Neural progenitor cell (in vitro differentiated cells): ENCODE measurements at regions not wholly inside any gene's neighbourhood (a gene's known extent, or its start where the extent isn't known, plus 50 kb on each side); places are given as distances from the start of the nearest gene placed in this dataset.

Experiments used
- DNase-seq: peaks from one replicate; pipeline ENCODE4 v3.0.0-alpha.2; 2016; ENCODE audit warnings: low spot score
- H2AFZ ChIP-seq: fragments of 200-600 bp; sonication (generic); replicated peaks from 2 replicates; pipeline ENCODE4 v1.6.1; 2016; ENCODE audit warnings: antibody characterized with exemption
- H3F3A ChIP-seq: fragments of 200-600 bp; sonication (generic); 2 replicates; pipeline ENCODE4 v1.6.1; 2016; ENCODE audit warnings: antibody characterized with exemption, low read depth
- H3K27ac ChIP-seq: fragments of 200-600 bp; sonication (generic); 2 replicates; pipeline ENCODE4 v1.5.1; 2016; ENCODE audit warnings: mild to moderate bottlenecking
- H3K27me3 ChIP-seq: fragments of 200-600 bp; sonication (generic); 2 replicates; pipeline ENCODE4 v1.6.1; 2016; ENCODE audit warnings: mild to moderate bottlenecking, moderate library complexity
- H3K36me3 ChIP-seq: fragments of 200-600 bp; sonication (generic); 2 replicates; pipeline ENCODE4 v1.5.1; 2016
- H3K4me1 ChIP-seq: fragments of 200-600 bp; sonication (generic); 2 replicates; pipeline ENCODE4 v1.6.1; 2016; ENCODE audit warnings: mixed run types
- H3K4me2 ChIP-seq: fragments of 200-600 bp; sonication (generic); 2 replicates; pipeline ENCODE4 v1.6.1; 2016
- H3K4me3 ChIP-seq: fragments of 200-600 bp; sonication (generic); 2 replicates; pipeline ENCODE4 v1.5.1; 2016
- H3K79me2 ChIP-seq: fragments of 200-600 bp; sonication (generic); 2 replicates; pipeline ENCODE4 v1.6.1; 2016; ENCODE audit warnings: low read depth
- H3K9ac ChIP-seq: fragments of 200-600 bp; sonication (generic); 2 replicates; pipeline ENCODE4 v1.6.1; 2016
- H3K9me3 ChIP-seq: fragments of 200-600 bp; sonication (generic); 2 replicates; pipeline ENCODE4 v1.5.1; 2016; ENCODE audit warnings: low read depth
- H4K20me1 ChIP-seq: fragments of 200-600 bp; sonication (generic); 2 replicates; pipeline ENCODE4 v1.6.1; 2016; ENCODE audit warnings: low read depth
- H3K27ac Mint-ChIP-seq: 3 replicates; pipeline ENCODE4 v1.8.0; 2021; ENCODE audit warnings: mixed read lengths
- H3K27me3 Mint-ChIP-seq: 2 replicates; pipeline ENCODE4 v1.8.0; 2022; ENCODE audit warnings: low read depth, mild to moderate bottlenecking, inconsistent platforms, moderate library complexity, mixed read lengths; ENCODE audit not compliant: insufficient read depth
- H3K36me3 Mint-ChIP-seq: 3 replicates; pipeline ENCODE4 v1.8.0; 2021; ENCODE audit warnings: mixed read lengths
- H3K4me1 Mint-ChIP-seq: 3 replicates; pipeline ENCODE4 v1.8.0; 2021; ENCODE audit warnings: mixed read lengths
- H3K4me3 Mint-ChIP-seq: 3 replicates; pipeline ENCODE4 v1.8.0; 2021; ENCODE audit warnings: mild to moderate bottlenecking, moderate library complexity, mixed read lengths
- H3K9me3 Mint-ChIP-seq: 3 replicates; pipeline ENCODE4 v1.8.0; 2020; ENCODE audit warnings: mixed read lengths
- EZH2 ChIP-seq: fragments of 200-600 bp; sonication (generic); IDR thresholded peaks from 2 replicates; pipeline ENCODE4 v1.6.1; 2017; ENCODE audit warnings: antibody characterized with exemption, mild to moderate bottlenecking, moderate library complexity
- EZH2phosphoT487 ChIP-seq: fragments of 200-600 bp; sonication (generic); IDR thresholded peaks from 2 replicates; pipeline ENCODE4 v1.6.1; 2017; ENCODE audit warnings: antibody characterized with exemption
- TF ChIP-seq, protein P1 (sequence below): fragments of 200-600 bp; sonication (generic); IDR thresholded peaks from 2 replicates; pipeline ENCODE4 v1.5.1; 2017; ENCODE audit warnings: antibody characterized with exemption, mild to moderate bottlenecking

DNA sequence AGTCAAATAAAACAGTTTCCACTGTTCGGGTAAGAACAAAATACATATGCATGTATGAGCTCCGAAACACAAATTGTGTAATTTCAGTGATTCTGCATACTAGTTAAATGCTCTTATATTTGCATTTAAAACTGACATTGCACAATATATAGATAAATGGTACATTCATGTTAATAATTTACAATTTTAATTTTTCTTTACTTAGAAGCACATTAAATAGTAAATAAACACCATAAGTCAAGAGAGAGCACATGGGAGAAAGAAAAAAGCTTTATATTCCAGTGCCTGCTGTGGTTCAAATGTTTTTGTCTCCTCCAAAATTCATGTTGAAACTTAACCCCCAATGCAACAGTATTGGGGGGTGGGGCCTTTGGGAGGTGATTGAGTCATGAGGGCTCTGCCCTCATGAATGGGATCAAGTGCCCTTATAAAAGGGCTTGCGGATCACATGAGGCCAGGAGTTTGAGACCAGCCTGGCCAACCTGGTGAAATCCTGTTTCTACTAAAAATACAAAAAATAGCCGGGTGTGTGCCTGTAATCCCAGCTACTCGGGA lies 322.9 kb downstream of the BCOR start:
- Mint-ChIP-seq H3K4me1 (peaks cover 17% of the 10 kb centered on the region), H3K27me3 (peaks cover 7% of the 10 kb centered on the region), H3K27ac (no peak overlapping the region), H3K9me3 (peaks cover 24% of the 10 kb centered on the region), H3K36me3 (no peaks in the 10 kb centered on the region), H3K4me3 (no peak overlapping the region)
- no peaks in the 10 kb centered on the region for H3K27me3 ChIP-seq
- H3K9ac ChIP-seq: no peak overlapping the region
- peaks cover 18% of the 10 kb centered on the region for H3F3A ChIP-seq
- H4K20me1 ChIP-seq: no peaks in the 10 kb centered on the region
- H3K4me2 ChIP-seq: no peak overlapping the region
- H3K4me3 ChIP-seq: no peak overlapping the region
- H2AFZ ChIP-seq: no peak overlapping the region
- no peak for TF ChIP-seq EZH2phosphoT487
- no peak for TF ChIP-seq EZH2
- TF ChIP-seq, protein P1, sequence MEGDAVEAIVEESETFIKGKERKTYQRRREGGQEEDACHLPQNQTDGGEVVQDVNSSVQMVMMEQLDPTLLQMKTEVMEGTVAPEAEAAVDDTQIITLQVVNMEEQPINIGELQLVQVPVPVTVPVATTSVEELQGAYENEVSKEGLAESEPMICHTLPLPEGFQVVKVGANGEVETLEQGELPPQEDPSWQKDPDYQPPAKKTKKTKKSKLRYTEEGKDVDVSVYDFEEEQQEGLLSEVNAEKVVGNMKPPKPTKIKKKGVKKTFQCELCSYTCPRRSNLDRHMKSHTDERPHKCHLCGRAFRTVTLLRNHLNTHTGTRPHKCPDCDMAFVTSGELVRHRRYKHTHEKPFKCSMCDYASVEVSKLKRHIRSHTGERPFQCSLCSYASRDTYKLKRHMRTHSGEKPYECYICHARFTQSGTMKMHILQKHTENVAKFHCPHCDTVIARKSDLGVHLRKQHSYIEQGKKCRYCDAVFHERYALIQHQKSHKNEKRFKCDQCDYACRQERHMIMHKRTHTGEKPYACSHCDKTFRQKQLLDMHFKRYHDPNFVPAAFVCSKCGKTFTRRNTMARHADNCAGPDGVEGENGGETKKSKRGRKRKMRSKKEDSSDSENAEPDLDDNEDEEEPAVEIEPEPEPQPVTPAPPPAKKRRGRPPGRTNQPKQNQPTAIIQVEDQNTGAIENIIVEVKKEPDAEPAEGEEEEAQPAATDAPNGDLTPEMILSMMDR: no peak
- H3K4me1 ChIP-seq: peaks cover 19% of the 10 kb centered on the region
- H3K79me2 ChIP-seq: no peaks in the 10 kb centered on the region
- no peak for DNase-seq
- H3K36me3 ChIP-seq: no peaks in the 10 kb centered on the region
- H3K9me3 ChIP-seq: no peaks in the 10 kb centered on the region
- no peak overlapping the region for H3K27ac ChIP-seq

DNA sequence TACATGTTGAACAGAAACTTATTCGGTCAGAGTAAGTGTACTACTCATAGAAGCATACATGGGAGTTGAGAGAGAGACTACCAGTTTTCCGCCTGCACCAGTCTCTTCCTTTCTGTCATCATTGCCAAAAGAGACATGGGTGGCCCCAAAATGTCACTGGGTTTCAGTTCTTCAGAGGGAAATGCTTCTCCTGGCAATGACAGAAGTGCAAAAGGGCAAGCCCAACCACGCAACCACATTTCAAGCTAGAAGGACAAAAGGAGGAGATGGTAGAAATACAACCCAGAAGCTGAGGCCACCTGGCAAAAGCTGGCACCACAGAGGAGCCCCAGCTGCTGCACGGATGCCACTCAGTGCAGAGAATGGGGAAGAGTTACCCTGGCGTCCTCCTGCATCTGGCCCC lies 320.1 kb downstream of the BCOR start:
- Histone ChIP-seq H4K20me1 (no peaks in the 10 kb centered on the region), H3F3A (peaks cover 13% of the 10 kb centered on the region), H3K4me1 (peaks cover 8% of the 10 kb centered on the region), H3K27me3 (no peaks in the 10 kb centered on the region), H3K27ac (no peak overlapping the region), H3K9me3 (no peaks in the 10 kb centered on the region), H3K36me3 (no peaks in the 10 kb centered on the region), H3K9ac (no peak overlapping the region), H3K79me2 (no peaks in the 10 kb centered on the region), H3K4me2 (no peak overlapping the region), H2AFZ (no peak overlapping the region), H3K4me3 (no peak overlapping the region)
- TF ChIP-seq, protein P1: no peak
- TF ChIP-seq EZH2: no peak
- TF ChIP-seq EZH2phosphoT487: no peak
- Mint-ChIP-seq H3K36me3 (no peaks in the 10 kb centered on the region), H3K27ac (no peak overlapping the region), H3K4me3 (no peak overlapping the region), H3K9me3 (peaks cover 30% of the 10 kb centered on the region), H3K4me1 (peaks cover 13% of the 10 kb centered on the region), H3K27me3 (peaks cover 5% of the 10 kb centered on the region)
- no peak for DNase-seq

DNA sequence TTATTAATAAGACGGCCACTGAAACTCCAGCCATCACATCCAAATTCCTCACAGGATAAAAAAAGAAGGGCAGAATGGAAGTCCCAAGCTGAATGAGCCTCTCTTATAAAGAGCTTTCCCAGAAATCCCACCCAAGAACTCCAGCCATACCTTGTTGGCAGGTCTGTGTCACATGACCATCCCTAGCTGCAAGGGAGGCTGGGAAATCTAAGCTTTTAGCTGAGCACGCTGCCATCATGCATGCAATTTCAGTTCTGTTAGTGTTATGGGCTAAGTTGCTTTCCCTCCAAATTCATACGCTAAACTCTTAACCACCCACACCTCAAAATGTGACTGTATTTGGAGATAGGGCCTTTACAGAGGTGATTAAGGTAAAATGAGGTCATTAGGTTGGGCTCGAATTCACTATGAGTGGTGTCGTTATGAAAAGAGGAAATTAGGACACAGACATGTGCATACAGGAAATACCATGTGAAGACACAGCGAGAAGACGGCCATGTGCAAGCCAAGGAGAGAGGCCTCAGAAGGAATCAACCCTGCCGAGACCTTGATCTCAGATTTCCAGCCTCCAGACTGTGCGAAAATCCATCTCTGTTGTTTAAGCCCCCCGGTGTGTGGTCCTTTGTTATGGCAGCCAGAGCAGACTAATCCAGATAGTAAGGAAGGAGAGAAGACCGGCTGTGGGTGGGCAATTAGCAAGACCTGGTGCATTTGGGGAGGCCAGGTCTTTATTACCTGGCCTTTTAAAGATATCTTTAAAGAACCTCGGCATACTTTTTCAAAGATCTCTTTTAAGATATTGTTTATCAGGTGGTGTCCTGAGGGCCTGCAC lies 317.6 kb downstream of the BCOR start:
- Histone ChIP-seq H3K4me3 (no peak overlapping the region), H3K9me3 (no peaks in the 10 kb centered on the region), H3K36me3 (no peaks in the 10 kb centered on the region), H3K4me2 (no peak overlapping the region), H3F3A (peaks cover 3% of the 10 kb centered on the region), H2AFZ (no peak overlapping the region), H3K27me3 (no peaks in the 10 kb centered on the region), H4K20me1 (no peaks in the 10 kb centered on the region), H3K9ac (no peak overlapping the region), H3K27ac (no peak overlapping the region), H3K79me2 (no peaks in the 10 kb centered on the region), H3K4me1 (no peaks in the 10 kb centered on the region)
- Mint-ChIP-seq H3K27me3 (peaks cover 5% of the 10 kb centered on the region), H3K4me1 (peaks cover 10% of the 10 kb centered on the region), H3K4me3 (no peak overlapping the region), H3K36me3 (no peaks in the 10 kb centered on the region), H3K9me3 (peaks cover 31% of the 10 kb centered on the region), H3K27ac (no peak overlapping the region)
- TF ChIP-seq, protein P1: no peak
- TF ChIP-seq EZH2: no peak
- no peak for TF ChIP-seq EZH2phosphoT487
- DNase-seq: peak; percentile 63
